ENCODE measurements at regions not wholly inside any gene's neighbourhood (a gene's known extent, or its start where the extent isn't known, plus 50 kb on each side); places are given as distances from the start of the nearest gene placed in this dataset.

- no peak overlapping the region for H3K4me3 ChIP-seq (replicated peaks; ENCODE audit: insufficient read depth, low read length)
- TF ChIP-seq CTCF (IDR thresholded peaks at IDR 0.05; ENCODE audit: insufficient read depth, low read length), result no peak
- H3K27me3 ChIP-seq (ENCODE audit: insufficient read depth, poor library complexity, severe bottlenecking), result peaks cover 4% of the 10 kb centered on the region
- no peak for DNase-seq (ENCODE audit: low read depth in 1 of 2, low spot score in 1 of 2)
- no peak overlapping the region for H3K27ac ChIP-seq (replicated peaks)
Observed at GRCh38 chr15:93610944-93611343, 521.9 kb upstream of the RGMA start.

DNA sequence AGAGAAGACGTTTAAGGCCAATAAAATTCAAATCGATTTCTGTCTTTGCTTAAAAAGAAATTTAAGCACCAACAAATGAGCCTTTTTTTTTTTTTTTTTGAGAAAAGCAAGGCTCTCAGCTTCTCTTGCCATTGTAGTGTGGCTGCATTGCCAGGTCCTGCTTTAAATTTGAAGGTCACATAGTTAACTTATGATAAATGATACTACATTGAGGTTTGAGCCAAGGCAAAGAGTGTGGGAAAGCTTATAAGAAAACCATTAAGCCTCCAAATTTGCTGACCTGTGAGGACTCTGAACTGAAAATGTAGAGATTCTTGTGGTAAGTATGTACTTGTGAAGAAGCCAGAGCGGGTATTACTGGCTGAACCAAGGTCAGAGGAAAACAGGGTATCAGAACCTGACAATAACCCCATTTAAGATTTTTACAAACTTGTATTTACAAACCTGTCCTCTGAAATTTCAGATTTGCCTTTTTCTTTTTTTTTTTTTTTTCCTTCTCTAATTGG lies 519.7 kb upstream of the RGMA start:
- TF ChIP-seq CTCF (IDR thresholded peaks at IDR 0.05; ENCODE audit: insufficient read depth, low read length) (no peak), POLR2AphosphoS5 (IDR thresholded peaks at IDR 0.05; ENCODE audit: low read depth) (no peak), GABPA (IDR thresholded peaks at IDR 0.05; ENCODE audit: low read depth) (no peak), SPI1 (IDR thresholded peaks at IDR 0.05; ENCODE audit: borderline replicate concordance, low read depth) (no peak)
- TF ChIP-seq, protein P1, sequence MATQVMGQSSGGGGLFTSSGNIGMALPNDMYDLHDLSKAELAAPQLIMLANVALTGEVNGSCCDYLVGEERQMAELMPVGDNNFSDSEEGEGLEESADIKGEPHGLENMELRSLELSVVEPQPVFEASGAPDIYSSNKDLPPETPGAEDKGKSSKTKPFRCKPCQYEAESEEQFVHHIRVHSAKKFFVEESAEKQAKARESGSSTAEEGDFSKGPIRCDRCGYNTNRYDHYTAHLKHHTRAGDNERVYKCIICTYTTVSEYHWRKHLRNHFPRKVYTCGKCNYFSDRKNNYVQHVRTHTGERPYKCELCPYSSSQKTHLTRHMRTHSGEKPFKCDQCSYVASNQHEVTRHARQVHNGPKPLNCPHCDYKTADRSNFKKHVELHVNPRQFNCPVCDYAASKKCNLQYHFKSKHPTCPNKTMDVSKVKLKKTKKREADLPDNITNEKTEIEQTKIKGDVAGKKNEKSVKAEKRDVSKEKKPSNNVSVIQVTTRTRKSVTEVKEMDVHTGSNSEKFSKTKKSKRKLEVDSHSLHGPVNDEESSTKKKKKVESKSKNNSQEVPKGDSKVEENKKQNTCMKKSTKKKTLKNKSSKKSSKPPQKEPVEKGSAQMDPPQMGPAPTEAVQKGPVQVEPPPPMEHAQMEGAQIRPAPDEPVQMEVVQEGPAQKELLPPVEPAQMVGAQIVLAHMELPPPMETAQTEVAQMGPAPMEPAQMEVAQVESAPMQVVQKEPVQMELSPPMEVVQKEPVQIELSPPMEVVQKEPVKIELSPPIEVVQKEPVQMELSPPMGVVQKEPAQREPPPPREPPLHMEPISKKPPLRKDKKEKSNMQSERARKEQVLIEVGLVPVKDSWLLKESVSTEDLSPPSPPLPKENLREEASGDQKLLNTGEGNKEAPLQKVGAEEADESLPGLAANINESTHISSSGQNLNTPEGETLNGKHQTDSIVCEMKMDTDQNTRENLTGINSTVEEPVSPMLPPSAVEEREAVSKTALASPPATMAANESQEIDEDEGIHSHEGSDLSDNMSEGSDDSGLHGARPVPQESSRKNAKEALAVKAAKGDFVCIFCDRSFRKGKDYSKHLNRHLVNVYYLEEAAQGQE (IDR thresholded peaks at IDR 0.05; ENCODE audit: insufficient replicate concordance, low read depth), result no peak
- Histone ChIP-seq H3K27ac (replicated peaks) (no peak overlapping the region), H3K27me3 (ENCODE audit: insufficient read depth, poor library complexity, severe bottlenecking) (peaks cover 2% of the 10 kb centered on the region), H3K4me3 (replicated peaks; ENCODE audit: insufficient read depth, low read length) (no peak overlapping the region)
- no peak for DNase-seq (ENCODE audit: low read depth in 1 of 2, low spot score in 1 of 2)

- DNase-seq (ENCODE audit: low read depth in 1 of 2, low spot score in 1 of 2), result no peak
- H3K27ac ChIP-seq (replicated peaks), result no peak overlapping the region
- no peak overlapping the region for H3K4me3 ChIP-seq (replicated peaks; ENCODE audit: insufficient read depth, low read length)
- TF ChIP-seq CTCF (IDR thresholded peaks at IDR 0.05; ENCODE audit: insufficient read depth, low read length), result no peak
- no peak for TF ChIP-seq POLR2AphosphoS5 (IDR thresholded peaks at IDR 0.05; ENCODE audit: low read depth)
- TF ChIP-seq, protein P1 (IDR thresholded peaks at IDR 0.05; ENCODE audit: insufficient replicate concordance, low read depth), result no peak
- TF ChIP-seq SPI1 (IDR thresholded peaks at IDR 0.05; ENCODE audit: borderline replicate concordance, low read depth), result no peak
- TF ChIP-seq GABPA (IDR thresholded peaks at IDR 0.05; ENCODE audit: low read depth), result no peak
- H3K27me3 ChIP-seq (ENCODE audit: insufficient read depth, poor library complexity, severe bottlenecking), result no peaks in the 10 kb centered on the region
Observed at GRCh38 chr15:93603550-93603949, 514.5 kb upstream of the RGMA start.

- H3K27me3 ChIP-seq (ENCODE audit: insufficient read depth, poor library complexity, severe bottlenecking), result no peaks in the 10 kb centered on the region
- TF ChIP-seq POLR2AphosphoS5 (IDR thresholded peaks at IDR 0.05; ENCODE audit: low read depth) (no peak), SPI1 (IDR thresholded peaks at IDR 0.05; ENCODE audit: borderline replicate concordance, low read depth) (no peak), GABPA (IDR thresholded peaks at IDR 0.05; ENCODE audit: low read depth) (no peak), CTCF (IDR thresholded peaks at IDR 0.05; ENCODE audit: insufficient read depth, low read length) (no peak)
- TF ChIP-seq, protein P1 (IDR thresholded peaks at IDR 0.05; ENCODE audit: insufficient replicate concordance, low read depth), result no peak
- H3K4me3 ChIP-seq (replicated peaks; ENCODE audit: insufficient read depth, low read length), result no peak overlapping the region
- DNase-seq (ENCODE audit: low read depth in 1 of 2, low spot score in 1 of 2), result no peak
- H3K27ac ChIP-seq (replicated peaks), result no peak overlapping the region
Observed at GRCh38 chr15:93587059-93587521, 498.1 kb upstream of the RGMA start.

Data from HL-60 (cell line).